Activated CD8-positive, alpha-beta memory T cell treated with anti-CD3 and anti-CD28 coated beads, Interleukin-2, amount 50 U/mL, for 1 hour (primary cell): ENCODE measurements at regions not wholly inside any gene's neighbourhood (a gene's known extent, or its start where the extent isn't known, plus 50 kb on each side); places are given as distances from the start of the nearest gene placed in this dataset.

Experiments used
- DNase-seq: peaks from one replicate; pipeline ENCODE4 v3.0.0-alpha.2; 2020; ENCODE audit errors: extremely low read depth

- DNase-seq = no peak
Measured at GRCh38 chr9:126556560-126557250, 57.0 kb upstream of the LMX1B start.

GRCh38 chr9:126558051-126558665, 55.6 kb upstream of the LMX1B start:
- DNase-seq = peak; percentile 18

GRCh38 chr9:126559296-126559695, 54.4 kb upstream of the LMX1B start:
- no peak for DNase-seq

GRCh38 chr9:126561582-126561981, 52.1 kb upstream of the LMX1B start:
- no peak for DNase-seq

GRCh38 chr9:126563556-126563955, 50.2 kb upstream of the LMX1B start:
- DNase-seq = no peak
